ENCODE measurements at regions not wholly inside any gene's neighbourhood (a gene's known extent, or its start where the extent isn't known, plus 50 kb on each side); places are given as distances from the start of the nearest gene placed in this dataset.
A peak's percentile ranks its signal among the peaks of the same experiment; 100 is the strongest.

GRCh38 chr3:117728226-117728625 lies 1018.6 kb downstream of the TUSC7 start (continued):
- TF ChIP-seq TSHZ2 (CRISPR knock-in tag; IDR thresholded peaks at IDR 0.05): no peak
- TF ChIP-seq OSR1 (CRISPR knock-in tag; IDR thresholded peaks at IDR 0.05): no peak
- TF ChIP-seq ESRRG (CRISPR knock-in tag; IDR thresholded peaks at IDR 0.05): no peak
- TF ChIP-seq POU6F1 (CRISPR knock-in tag; IDR thresholded peaks at IDR 0.05; ENCODE audit: borderline replicate concordance, low read depth): no peak
- no peak for TF ChIP-seq CSRNP3 (CRISPR knock-in tag; IDR thresholded peaks at IDR 0.05)
- no peak for TF ChIP-seq CSDC2 (CRISPR knock-in tag; IDR thresholded peaks at IDR 0.05)

DNA sequence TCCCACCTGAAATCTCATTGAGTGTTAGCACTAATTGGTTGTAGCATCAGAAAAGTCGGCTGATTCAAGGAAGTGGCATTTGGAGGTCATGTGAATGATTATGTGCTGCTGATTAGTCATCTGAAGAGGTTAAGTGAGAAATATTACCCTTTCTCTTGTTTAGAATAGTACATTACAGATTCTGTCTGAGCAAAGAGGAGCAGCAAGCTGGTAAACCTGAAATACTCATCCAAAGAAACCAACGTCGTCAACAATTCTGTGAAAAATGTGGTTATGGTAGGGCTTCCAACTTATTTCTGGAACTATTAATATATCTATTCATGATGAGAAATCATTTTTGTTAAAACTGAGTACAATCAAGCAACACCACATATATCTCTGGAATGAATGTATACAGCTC lies 1024.9 kb downstream of the TUSC7 start:
- TF ChIP-seq ZNF70 (CRISPR knock-in tag; IDR thresholded peaks at IDR 0.05) (no peak), SNAI2 (CRISPR knock-in tag; IDR thresholded peaks at IDR 0.05) (no peak)
- no peak; the same call in 1 of the 3 replicates for ATAC-seq

DNA sequence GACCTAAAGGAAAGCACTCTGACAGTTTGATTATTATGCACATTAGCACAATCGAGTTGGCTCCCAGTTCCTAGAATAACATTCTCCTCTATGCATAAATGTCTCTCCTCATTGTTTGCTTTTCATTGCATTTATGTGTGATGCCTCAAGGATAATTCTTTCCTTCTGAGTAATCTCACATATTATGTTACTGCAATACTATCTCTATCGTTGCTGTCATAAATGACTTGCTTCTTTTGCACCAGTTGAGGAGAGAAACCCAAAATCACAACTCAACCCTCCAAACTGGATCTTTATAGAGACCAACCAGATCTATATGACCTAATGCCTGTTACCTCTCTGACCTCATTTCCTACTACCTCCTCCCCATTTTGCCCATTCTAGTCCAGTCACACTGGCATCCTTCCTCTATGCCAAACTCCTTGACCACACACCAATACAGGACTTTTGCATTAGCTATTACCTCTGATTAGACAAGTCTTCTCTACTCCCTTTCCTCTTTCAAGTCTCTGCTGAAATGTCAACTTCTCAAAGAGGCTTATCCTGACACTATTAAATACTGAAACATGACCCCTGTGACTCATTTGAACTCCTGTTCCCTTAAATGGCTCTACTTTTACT lies 1026.0 kb downstream of the TUSC7 start:
- TF ChIP-seq ISL1 (CRISPR knock-in tag; IDR thresholded peaks at IDR 0.05) (no peak), ZC3H10 (CRISPR knock-in tag; IDR thresholded peaks at IDR 0.05) (0 out of 2 replicates have a peak, but pooled peaks have one; percentile 42), POU6F1 (CRISPR knock-in tag; IDR thresholded peaks at IDR 0.05; ENCODE audit: borderline replicate concordance, low read depth) (no peak)
- peak; percentile 96 for ATAC-seq

DNA sequence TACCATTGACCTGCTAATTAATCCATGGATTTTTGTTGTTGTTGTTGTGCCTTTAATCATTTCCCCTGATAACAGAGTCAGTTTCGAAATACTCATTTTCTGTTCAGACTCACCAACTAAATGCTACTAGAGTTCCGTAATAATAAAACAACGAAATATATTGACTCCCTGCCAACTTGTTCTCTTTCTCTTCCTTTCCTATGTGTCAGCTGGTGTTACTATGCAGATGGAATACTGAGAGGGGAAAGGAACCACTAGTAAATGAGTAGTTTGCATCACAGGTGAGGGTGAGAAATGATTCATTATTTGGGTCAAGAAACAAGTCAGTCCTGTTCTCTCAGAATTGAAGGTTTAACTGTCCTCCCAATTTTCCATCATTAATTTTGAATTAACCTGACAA lies 1027.3 kb downstream of the TUSC7 start:
- no peak for TF ChIP-seq BACH2 (CRISPR knock-in tag; IDR thresholded peaks at IDR 0.05; ENCODE audit: borderline replicate concordance)
- TF ChIP-seq CSDC2 (CRISPR knock-in tag; IDR thresholded peaks at IDR 0.05): no peak
- TF ChIP-seq POU6F1 (CRISPR knock-in tag; IDR thresholded peaks at IDR 0.05; ENCODE audit: borderline replicate concordance, low read depth): no peak
- no peak for TF ChIP-seq CSRNP3 (CRISPR knock-in tag; IDR thresholded peaks at IDR 0.05)
- no peak for TF ChIP-seq RARB (CRISPR knock-in tag; IDR thresholded peaks at IDR 0.05)
- TF ChIP-seq ARNTL (CRISPR knock-in tag; IDR thresholded peaks at IDR 0.05; ENCODE audit: borderline replicate concordance, low read depth): no peak
- no peak for ATAC-seq

GRCh38 chr3:117743993-117744392 lies 1034.4 kb downstream of the TUSC7 start:
- no peak for ATAC-seq

More at GRCh38 chr3:117743993-117744392, 1034.4 kb downstream of the TUSC7 start:
- TF ChIP-seq, protein P1, sequence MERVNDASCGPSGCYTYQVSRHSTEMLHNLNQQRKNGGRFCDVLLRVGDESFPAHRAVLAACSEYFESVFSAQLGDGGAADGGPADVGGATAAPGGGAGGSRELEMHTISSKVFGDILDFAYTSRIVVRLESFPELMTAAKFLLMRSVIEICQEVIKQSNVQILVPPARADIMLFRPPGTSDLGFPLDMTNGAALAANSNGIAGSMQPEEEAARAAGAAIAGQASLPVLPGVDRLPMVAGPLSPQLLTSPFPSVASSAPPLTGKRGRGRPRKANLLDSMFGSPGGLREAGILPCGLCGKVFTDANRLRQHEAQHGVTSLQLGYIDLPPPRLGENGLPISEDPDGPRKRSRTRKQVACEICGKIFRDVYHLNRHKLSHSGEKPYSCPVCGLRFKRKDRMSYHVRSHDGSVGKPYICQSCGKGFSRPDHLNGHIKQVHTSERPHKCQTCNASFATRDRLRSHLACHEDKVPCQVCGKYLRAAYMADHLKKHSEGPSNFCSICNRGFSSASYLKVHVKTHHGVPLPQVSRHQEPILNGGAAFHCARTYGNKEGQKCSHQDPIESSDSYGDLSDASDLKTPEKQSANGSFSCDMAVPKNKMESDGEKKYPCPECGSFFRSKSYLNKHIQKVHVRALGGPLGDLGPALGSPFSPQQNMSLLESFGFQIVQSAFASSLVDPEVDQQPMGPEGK (CRISPR knock-in tag; IDR thresholded peaks at IDR 0.05; ENCODE audit: borderline replicate concordance): no peak
- no peak for TF ChIP-seq ZNF565 (CRISPR knock-in tag; conservative IDR thresholded peaks at IDR 0.05; ENCODE audit: low read depth)
- TF ChIP-seq ZC3H10 (CRISPR knock-in tag; IDR thresholded peaks at IDR 0.05): no peak
- no peak for TF ChIP-seq PPARA (CRISPR knock-in tag; IDR thresholded peaks at IDR 0.05; ENCODE audit: borderline replicate concordance)
- TF ChIP-seq ZFP3 (CRISPR knock-in tag; IDR thresholded peaks at IDR 0.05): no peak
- no peak for TF ChIP-seq BACH2 (CRISPR knock-in tag; IDR thresholded peaks at IDR 0.05; ENCODE audit: borderline replicate concordance)
- TF ChIP-seq CREB5 (CRISPR knock-in tag; IDR thresholded peaks at IDR 0.05; ENCODE audit: low read depth): no peak

Measured in SK-N-SH treated with all-trans-retinoic acid at 6 μM for 48 hours (cell line).